GM18505 (cell line): ENCODE measurements at regions not wholly inside any gene's neighbourhood (a gene's known extent, or its start where the extent isn't known, plus 50 kb on each side); places are given as distances from the start of the nearest gene placed in this dataset.

Experiments used
- ATAC-seq: cut with Tn5 transposase; IDR thresholded peaks from one replicate; pipeline ENCODE4 v1.9.1; 2021; ENCODE audit not compliant: unreplicated experiment
- POLR2A ChIP-seq: IDR thresholded peaks from 4 replicates; pipeline ENCODE4 v1.6.1; 2011; ENCODE audit warnings: borderline replicate concordance; ENCODE audit not compliant: insufficient read depth, insufficient read length; ENCODE audit errors: extremely low read depth

GRCh38 chr2:74746480-74746879 is 87.4 kb upstream of the HK2 start:
- no peak for TF ChIP-seq POLR2A
- ATAC-seq = no peak

GRCh38 chr2:74747411-74748080 is 86.4 kb upstream of the HK2 start:
- ATAC-seq = no peak
- TF ChIP-seq POLR2A = no peak

GRCh38 chr2:74748665-74749064 is 85.3 kb upstream of the HK2 start:
- ATAC-seq = no peak
- no peak for TF ChIP-seq POLR2A

GRCh38 chr2:74749432-74749831 is 84.5 kb upstream of the HK2 start:
- ATAC-seq = no peak
- TF ChIP-seq POLR2A = no peak

GRCh38 chr2:74751981-74752851 is 81.7 kb upstream of the HK2 start:
- TF ChIP-seq POLR2A = no peak
- ATAC-seq = no peak

- ATAC-seq = no peak
- TF ChIP-seq POLR2A = no peak
Measured at GRCh38 chr2:74755386-74755785, 78.5 kb upstream of the HK2 start.

GRCh38 chr2:74756356-74756890 is 77.5 kb upstream of the HK2 start:
- ATAC-seq = no peak

GRCh38 chr2:74759986-74760385 is 73.9 kb upstream of the HK2 start:
- no peak for ATAC-seq

More at GRCh38 chr2:74756356-74756890, 77.5 kb upstream of the HK2 start:
- no peak for TF ChIP-seq POLR2A

GRCh38 chr2:74760875-74761630 is 72.9 kb upstream of the HK2 start:
- no peak for ATAC-seq
- no peak for TF ChIP-seq POLR2A

More at GRCh38 chr2:74759986-74760385, 73.9 kb upstream of the HK2 start:
- no peak for TF ChIP-seq POLR2A

- no peak for TF ChIP-seq POLR2A
- no peak for ATAC-seq
Measured at GRCh38 chr2:74762789-74763188, 71.1 kb upstream of the HK2 start.

- ATAC-seq = no peak
- TF ChIP-seq POLR2A = no peak
Measured at GRCh38 chr2:74763962-74764428, 69.9 kb upstream of the HK2 start.

GRCh38 chr2:74764429-74765272 is 69.3 kb upstream of the HK2 start:
- no peak for TF ChIP-seq POLR2A
- no peak for ATAC-seq
